CD14-positive monocyte (primary cell): ENCODE measurements at regions not wholly inside any gene's neighbourhood (a gene's known extent, or its start where the extent isn't known, plus 50 kb on each side); places are given as distances from the start of the nearest gene placed in this dataset.
"Not testable (repeated sequence)": the region's sequence is repeated elsewhere in the genome, so short reads cannot be mapped to it uniquely, and the experiment has no call there.

ENCODE experiments used
- DNase-seq, 3 donors: peaks; one replicate each; pipeline ENCODE4 v3.0.0-alpha.2; 2011 to 2022
- H2AFZ ChIP-seq: 2 replicates; pipeline ENCODE4 v1.6.0; 2012; ENCODE audit warnings: mild to moderate bottlenecking, low read depth, low read length, inconsistent platforms; ENCODE audit not compliant: insufficient read depth, poor library complexity, severe bottlenecking
- H3K27ac ChIP-seq, 2 donors: 1 replicate in 1 of 2; 2 replicates in 1 of 2; pipeline ENCODE4 v1.5.1; 2012 to 2013; ENCODE audit warnings: low read length in 2 of 2, control low read depth in 1 of 2, inconsistent platforms in 1 of 2, low read depth in 1 of 2, mild to moderate bottlenecking in 1 of 2
- H3K27me3 ChIP-seq, 2 donors: one replicate each; pipeline versions ENCODE4 v1.6.0 to v1.6.1; 2011 to 2013; ENCODE audit warnings: low read length in 2 of 2; ENCODE audit not compliant: control insufficient read depth in 2 of 2, insufficient read depth in 2 of 2
- H3K36me3 ChIP-seq, 2 donors: replicated peaks in 1 of 2; 1 replicate in 1 of 2; 2 replicates in 1 of 2; pipeline versions ENCODE4 v1.5.1 to v1.6.1; 2012 to 2013; ENCODE audit warnings: low read length in 2 of 2, control low read depth in 1 of 2, inconsistent platforms in 1 of 2, mild to moderate bottlenecking in 1 of 2; ENCODE audit not compliant: insufficient read depth in 2 of 2, control insufficient read depth in 1 of 2
- H3K4me1 ChIP-seq, 2 donors: 1 replicate in 1 of 2; 2 replicates in 1 of 2; pipeline versions ENCODE4 v1.5.1 to v1.6.1; 2012 to 2013; ENCODE audit warnings: low read length in 2 of 2, control low read depth in 1 of 2, inconsistent platforms in 1 of 2, mild to moderate bottlenecking in 1 of 2, moderate library complexity in 1 of 2; ENCODE audit not compliant: insufficient read depth in 2 of 2, control insufficient read depth in 1 of 2
- H3K4me2 ChIP-seq: replicated peaks from 2 replicates; pipeline ENCODE3; 2012; ENCODE audit warnings: low read length, moderate library complexity, mild to moderate bottlenecking; ENCODE audit not compliant: poor library complexity, severe bottlenecking; ENCODE audit errors: extremely low read depth
- H3K4me3 ChIP-seq, 3 experiments: fragments of 200-600 bp in 1 of 3; sonication (generic) in 1 of 3; replicated peaks in 1 of 3; 1 replicate in 2 of 3; 2 replicates in 1 of 3; pipeline ENCODE4 v1.5.1; 2011 to 2013; ENCODE audit warnings: low read length in 3 of 3, mild to moderate bottlenecking in 3 of 3, control low read depth in 2 of 3, low read depth in 2 of 3, inconsistent platforms in 1 of 3, moderate library complexity in 1 of 3
- H3K79me2 ChIP-seq: 2 replicates; pipeline ENCODE4 v1.6.0; 2012; ENCODE audit warnings: mild to moderate bottlenecking, control low read depth, inconsistent platforms, low read length, moderate library complexity; ENCODE audit not compliant: insufficient read depth
- H3K9ac ChIP-seq: 2 replicates; pipeline ENCODE4 v1.6.0; 2017; ENCODE audit warnings: low read length, mild to moderate bottlenecking; ENCODE audit not compliant: insufficient read depth, poor library complexity, severe bottlenecking
- H3K9me3 ChIP-seq, 2 donors: replicated peaks in 1 of 2; 1 replicate in 1 of 2; 2 replicates in 1 of 2; pipeline versions ENCODE4 v1.5.1 to v1.6.1; 2012 to 2013; ENCODE audit warnings: low read length in 2 of 2, control low read depth in 1 of 2; ENCODE audit not compliant: control insufficient read depth in 1 of 2, insufficient read depth in 1 of 2
- H4K20me1 ChIP-seq: 2 replicates; pipeline ENCODE4 v1.6.0; 2012; ENCODE audit warnings: mild to moderate bottlenecking, low read length, control low read depth, moderate library complexity; ENCODE audit not compliant: insufficient read depth
- H3K27ac Mint-ChIP-seq, 7 donors: one replicate each; pipeline ENCODE4 v1.8.0; 2020; ENCODE audit warnings: mild to moderate bottlenecking in 7 of 7, mixed read lengths in 7 of 7, moderate library complexity in 6 of 7, inconsistent platforms in 2 of 7
- H3K27me3 Mint-ChIP-seq, 3 donors: one replicate each; pipeline ENCODE4 v1.8.0; 2021 to 2022; ENCODE audit warnings: low read depth in 3 of 3, mild to moderate bottlenecking in 3 of 3, mixed read lengths in 3 of 3, moderate library complexity in 3 of 3, inconsistent platforms in 1 of 3
- H3K36me3 Mint-ChIP-seq, 2 donors: one replicate each; pipeline ENCODE4 v1.8.0; 2020; ENCODE audit warnings: mixed read lengths in 2 of 2, inconsistent platforms in 1 of 2, mild to moderate bottlenecking in 1 of 2
- H3K4me1 Mint-ChIP-seq: one replicate; pipeline ENCODE4 v1.8.0; 2020; ENCODE audit warnings: mild to moderate bottlenecking, mixed read lengths
- H3K4me3 Mint-ChIP-seq, 2 donors: one replicate each; pipeline ENCODE4 v1.8.0; 2020; ENCODE audit warnings: mild to moderate bottlenecking in 2 of 2, mixed read lengths in 2 of 2, moderate library complexity in 1 of 2
- H3K9me3 Mint-ChIP-seq, 7 donors: one replicate each; pipeline ENCODE4 v1.8.0; 2020 to 2022; ENCODE audit warnings: mixed read lengths in 7 of 7, mild to moderate bottlenecking in 6 of 7, moderate library complexity in 6 of 7, inconsistent platforms in 2 of 7
- CTCF ChIP-seq: fragments of 200-600 bp; IDR thresholded peaks from one replicate; pipeline ENCODE4 v1.8.0; 2022; ENCODE audit warnings: antibody characterized with exemption, mild to moderate bottlenecking
- WGBS: methylation state at CpG from one replicate; pipeline ENCODE4 v1.1.5; 2013; ENCODE audit warnings: missing lambda C conversion rate; ENCODE audit not compliant: insufficient coverage; 5-methylcytosine and 5-hydroxymethylcytosine counted together
- intact Hi-C, 2 donors: fragments of 100-400 bp; cut with micrococcal nuclease; formaldehyde crosslinking; loops; one replicate each; pipeline versions ENCODE4 v1.15.0 to v1.15.1; 2023

- not testable (repeated sequence) for H3K4me1 Mint-ChIP-seq, H3K36me3 ChIP-seq
Observed at GRCh38 chr13:33420117-33420516, 134.6 kb upstream of the STARD13 start.

GRCh38 chr13:33426131-33426530, 140.6 kb upstream of the STARD13 start:
- WGBS: no CpG with 5 or more reads among the region's 1 CpG
- TF ChIP-seq CTCF: no peak
- H3K27me3 ChIP-seq: no peaks in the 10 kb centered on the region
- H3K4me1 Mint-ChIP-seq: peaks cover 2% of the 10 kb centered on the region
- no peaks in the 10 kb centered on the region for H3K36me3 Mint-ChIP-seq
- no peaks in the 10 kb centered on the region for H3K9me3 ChIP-seq
- no peaks in the 10 kb centered on the region for H3K4me1 ChIP-seq
- no peaks in the 10 kb centered on the region for H4K20me1 ChIP-seq
- no peak overlapping the region for H3K4me3 ChIP-seq
- no peak overlapping the region for H3K4me3 Mint-ChIP-seq
- no peak overlapping the region for H3K27ac Mint-ChIP-seq
- H3K9ac ChIP-seq: no peak overlapping the region
- H3K4me2 ChIP-seq: no peak overlapping the region
- H2AFZ ChIP-seq: no peak overlapping the region
- no peak overlapping the region for H3K27ac ChIP-seq
- intact Hi-C loops: no loop called here
- H3K27me3 Mint-ChIP-seq: no peaks in the 10 kb centered on the region
- no peaks in the 10 kb centered on the region for H3K79me2 ChIP-seq
- DNase-seq: no peak
- H3K9me3 Mint-ChIP-seq: peaks cover 0 to 7% (median 4%) of the 10 kb centered on the region in 7 donors
- H3K36me3 ChIP-seq: no peaks in the 10 kb centered on the region

More at GRCh38 chr13:33420117-33420516, 134.6 kb upstream of the STARD13 start:
- H3K9me3 Mint-ChIP-seq, H2AFZ ChIP-seq, H3K4me1 ChIP-seq, H3K9ac ChIP-seq, H3K9me3 ChIP-seq, H3K4me3 Mint-ChIP-seq, intact Hi-C loops, H3K27ac Mint-ChIP-seq, H3K4me3 ChIP-seq, H3K27ac ChIP-seq, H3K27me3 ChIP-seq, H4K20me1 ChIP-seq, H3K36me3 Mint-ChIP-seq, DNase-seq, H3K27me3 Mint-ChIP-seq, H3K79me2 ChIP-seq, H3K4me2 ChIP-seq: not testable (repeated sequence)
